GM21367 (cell line): ENCODE measurements at regions not wholly inside any gene's neighbourhood (a gene's known extent, or its start where the extent isn't known, plus 50 kb on each side); places are given as distances from the start of the nearest gene placed in this dataset.

Source experiments
- ATAC-seq: cut with Tn5 transposase; IDR thresholded peaks from one replicate; pipeline ENCODE4 v1.9.1; 2021; ENCODE audit not compliant: unreplicated experiment

- no peak for ATAC-seq
These were observed 65.4 kb upstream of the VRK2 start for GRCh38 chr2:57981083-57981768.

- no peak for ATAC-seq
These were observed 58.6 kb upstream of the VRK2 start for GRCh38 chr2:57987835-57988573.

- peak; percentile 68 for ATAC-seq
These were observed 56.4 kb upstream of the VRK2 start for GRCh38 chr2:57990118-57990725.
